Endothelial cell of umbilical vein (primary cell): ENCODE measurements at regions not wholly inside any gene's neighbourhood (a gene's known extent, or its start where the extent isn't known, plus 50 kb on each side); places are given as distances from the start of the nearest gene placed in this dataset.
"Not testable (repeated sequence)": the region's sequence is repeated elsewhere in the genome, so short reads cannot be mapped to it uniquely, and the experiment has no call there.

Experiments used
- BruUV-seq: library from RNA; stranded (reverse); fragments of 400-500 nt; replicated peaks from 2 replicates; lab custom pipeline; 2021; lab: Mats Ljungman, UMichigan
- CTCF ChIA-PET: fragments of 300-600, 350-600 bp; sonication (Branson Sonifier 250); formaldehyde crosslinking; loops from one replicate; lab custom pipeline; 2021; ENCODE audit warnings: antibody characterized with exemption, inconsistent platforms; lab: Charles Lee
- POLR2A ChIA-PET: fragments of 300-600, 350-600 bp; sonication (Branson Sonifier 250); formaldehyde crosslinking; loops from one replicate; lab custom pipeline; 2021; ENCODE audit warnings: antibody characterized with exemption, inconsistent platforms; lab: Charles Lee
- DNase-seq: peaks from one replicate; pipeline ENCODE4 v3.0.0-alpha.2; 2011; ENCODE audit warnings: low read depth, low spot score
- FAIRE-seq: peaks from 2 replicates; lab custom pipeline; 2011; peaks lifted over from hg19 to GRCh38; lab: Jason Lieb, UNC
- H2AFZ ChIP-seq: 2 replicates; pipeline ENCODE4 v1.6.0; 2012; ENCODE audit warnings: low read depth, low read length, control low read depth, inconsistent platforms
- H3K27ac ChIP-seq: 2 replicates; pipeline ENCODE4 v1.5.1; 2011; ENCODE audit warnings: low read depth, mild to moderate bottlenecking, control low read depth, low read length, moderate library complexity; ENCODE audit not compliant: insufficient read depth
- H3K27me3 ChIP-seq, 2 experiments: 2 replicates each; pipeline versions ENCODE4 v1.6.0 to v1.6.1; 2011; ENCODE audit warnings: low read length in 2 of 2, mixed read lengths in 1 of 2; ENCODE audit not compliant: control insufficient read depth in 2 of 2, insufficient read depth in 2 of 2
- H3K36me3 ChIP-seq, 2 experiments: 2 replicates in 1 of 2; 3 replicates in 1 of 2; pipeline ENCODE4 v1.5.1; 2011; ENCODE audit warnings: low read length in 2 of 2, mild to moderate bottlenecking in 1 of 2, moderate library complexity in 1 of 2; ENCODE audit not compliant: control insufficient read depth in 2 of 2, insufficient read depth in 2 of 2; ENCODE audit errors: extremely low read depth in 1 of 2
- H3K4me1 ChIP-seq: 3 replicates; pipeline ENCODE4 v1.5.1; 2011; ENCODE audit warnings: mild to moderate bottlenecking, low read length; ENCODE audit not compliant: control insufficient read depth, insufficient read depth; ENCODE audit errors: extremely low read depth
- H3K4me2 ChIP-seq: 2 replicates; pipeline ENCODE4 v1.6.1; 2011; ENCODE audit warnings: low read length, control low read depth, mixed read lengths; ENCODE audit not compliant: insufficient read depth
- H3K4me3 ChIP-seq, 3 experiments: fragments of 200-600 bp in 1 of 3; sonication (generic), shearing (Covaris generic) in 1 of 3; replicated peaks in 1 of 3; 2 replicates each; pipeline ENCODE4 v1.5.1; 2011 to 2016; ENCODE audit warnings: control low read depth in 3 of 3, low read length in 3 of 3, mild to moderate bottlenecking in 2 of 3, inconsistent platforms in 1 of 3, low read depth in 1 of 3, moderate library complexity in 1 of 3; ENCODE audit not compliant: insufficient read depth in 1 of 3
- H3K79me2 ChIP-seq: 2 replicates; pipeline ENCODE4 v1.6.0; 2012; ENCODE audit warnings: low read length, inconsistent platforms; ENCODE audit not compliant: control insufficient read depth, insufficient read depth
- H3K9ac ChIP-seq: replicated peaks from 2 replicates; pipeline ENCODE3; 2011; ENCODE audit warnings: low read length, control low read depth; ENCODE audit not compliant: insufficient read depth; ENCODE audit errors: extremely low read depth
- H3K9me1 ChIP-seq: replicated peaks from 3 replicates; pipeline ENCODE4 v1.6.0; 2011; ENCODE audit warnings: mild to moderate bottlenecking, low read length; ENCODE audit not compliant: control insufficient read depth, insufficient read depth; ENCODE audit errors: extremely low read depth
- H3K9me3 ChIP-seq: replicated peaks from 2 replicates; pipeline ENCODE4 v1.5.1; 2012; ENCODE audit warnings: low read length, inconsistent platforms; ENCODE audit not compliant: control insufficient read depth, insufficient read depth
- H4K20me1 ChIP-seq: replicated peaks from 2 replicates; pipeline ENCODE3; 2011; ENCODE audit warnings: mild to moderate bottlenecking, low read length; ENCODE audit not compliant: control insufficient read depth, insufficient read depth; ENCODE audit errors: extremely low read depth
- GATA2 ChIP-seq: IDR thresholded peaks from 2 replicates; pipeline ENCODE4 v1.7.0; 2011; ENCODE audit warnings: low read depth, mild to moderate bottlenecking, moderate library complexity, mixed read lengths, low read length; ENCODE audit not compliant: insufficient read length, insufficient read depth
- MAX ChIP-seq: IDR thresholded peaks from 2 replicates; pipeline ENCODE4 v1.6.1; 2011; ENCODE audit not compliant: insufficient read depth, insufficient read length
- POLR2A ChIP-seq: IDR thresholded peaks from 2 replicates; pipeline ENCODE4 v1.6.1; 2012; ENCODE audit warnings: low read depth, mild to moderate bottlenecking, control low read depth, low read length
- dilution Hi-C: fragments of 300-500 bp; cut with MboI; formaldehyde crosslinking; loops from one replicate; pipeline ENCODE4 v1.15.0; 2019; ENCODE audit warnings: low sequenced_read_pairs; ENCODE audit not compliant: extremely low pct_ligation_motif_present
- intact Hi-C: fragments of 100-400 bp; cut with micrococcal nuclease; formaldehyde crosslinking; loops from one replicate; pipeline ENCODE4 v1.10.0; 2022

- TF ChIP-seq MAX: no peak
- no peak for TF ChIP-seq GATA2
- no peak for TF ChIP-seq POLR2A
- BruUV-seq: no TSS peak
- no peaks in the 10 kb centered on the region for H3K79me2 ChIP-seq
- H3K4me1 ChIP-seq: no peaks in the 10 kb centered on the region
- no peak overlapping the region for H3K4me2 ChIP-seq
- H2AFZ ChIP-seq: no peak overlapping the region
- ChIA-PET POLR2A (no interaction called here), CTCF (interaction anchor here (0.6 to 1.2 kb wide), 2 partner anchors 8 to 10 kb away, joined by 3 read pairs; no protein-coding TSS in a partner anchor)
- FAIRE-seq (no peak), DNase-seq (no peak)
- dilution Hi-C loops (no loop called here), intact Hi-C loops (no loop called here)
- H3K27ac ChIP-seq: no peak overlapping the region
- no peak overlapping the region for H3K4me3 ChIP-seq
- H3K9me1 ChIP-seq: no peaks in the 10 kb centered on the region
- H3K9me3 ChIP-seq: no peaks in the 10 kb centered on the region
- H4K20me1 ChIP-seq: no peaks in the 10 kb centered on the region
- peaks cover 6 to 20% of the 10 kb centered on the region in 2 experiments for H3K27me3 ChIP-seq
- H3K9ac ChIP-seq: no peak overlapping the region
- H3K36me3 ChIP-seq: no peaks in the 10 kb centered on the region
Measured at GRCh38 chr2:136281281-136282114, 163.5 kb upstream of the CXCR4 start.

GRCh38 chr2:136266346-136266745 lies 148.4 kb upstream of the CXCR4 start:
- H3K79me2 ChIP-seq, H3K4me3 ChIP-seq, H4K20me1 ChIP-seq, H3K27ac ChIP-seq, H3K4me2 ChIP-seq, H3K4me1 ChIP-seq, POLR2A ChIA-PET, H3K9me3 ChIP-seq, H3K9me1 ChIP-seq, H3K9ac ChIP-seq, DNase-seq, BruUV-seq, dilution Hi-C loops, H3K27me3 ChIP-seq, intact Hi-C loops, FAIRE-seq, H2AFZ ChIP-seq, H3K36me3 ChIP-seq: not testable (repeated sequence)
- CTCF ChIA-PET: interaction anchor here (1.3 kb wide), 1 partner anchor 89 kb away, joined by 3 read pairs; no protein-coding TSS in a partner anchor
